Osteoblast (primary cell): ENCODE measurements at regions not wholly inside any gene's neighbourhood (a gene's known extent, or its start where the extent isn't known, plus 50 kb on each side); places are given as distances from the start of the nearest gene placed in this dataset.

Experiments used
- DNase-seq: peaks from one replicate; pipeline ENCODE4 v3.0.0; 2011; ENCODE audit warnings: low spot score, mixed read lengths; ENCODE audit not compliant: insufficient read length; ENCODE audit errors: missing footprints
- H2AFZ ChIP-seq: 2 replicates; pipeline ENCODE4 v1.6.0; 2011; ENCODE audit warnings: mild to moderate bottlenecking, low read length
- H3K27ac ChIP-seq: 2 replicates; pipeline ENCODE4 v1.5.1; 2011; ENCODE audit warnings: mild to moderate bottlenecking, low read depth, low read length, moderate library complexity
- H3K27me3 ChIP-seq: 2 replicates; pipeline ENCODE4 v1.6.0; 2012; ENCODE audit warnings: mild to moderate bottlenecking, control low read depth, inconsistent platforms, low read length, moderate library complexity; ENCODE audit not compliant: insufficient read depth
- H3K36me3 ChIP-seq: 2 replicates; pipeline ENCODE4 v1.5.1; 2011; ENCODE audit warnings: mild to moderate bottlenecking, low read length, control low read depth, moderate library complexity; ENCODE audit not compliant: insufficient read depth
- H3K4me1 ChIP-seq: 2 replicates; pipeline ENCODE4 v1.5.1; 2011; ENCODE audit warnings: mild to moderate bottlenecking, low read length, control low read depth, moderate library complexity; ENCODE audit not compliant: insufficient read depth
- H3K4me2 ChIP-seq: 2 replicates; pipeline ENCODE4 v1.6.0; 2011; ENCODE audit warnings: mild to moderate bottlenecking, low read length; ENCODE audit not compliant: insufficient read depth
- H3K4me3 ChIP-seq: fragments of 200-600 bp; sonication (generic); 3 replicates; pipeline ENCODE4 v1.5.1; 2012; ENCODE audit warnings: mild to moderate bottlenecking, low read length, inconsistent platforms; ENCODE audit not compliant: insufficient read depth
- H3K79me2 ChIP-seq: 2 replicates; pipeline ENCODE4 v1.6.0; 2012; ENCODE audit warnings: mild to moderate bottlenecking, low read length, control low read depth, inconsistent platforms; ENCODE audit not compliant: insufficient read depth
- H3K9me3 ChIP-seq: 2 replicates; pipeline ENCODE4 v1.5.1; 2011; ENCODE audit warnings: low read depth, low read length, control low read depth
- H4K20me1 ChIP-seq: 2 replicates; pipeline ENCODE4 v1.6.0; 2012; ENCODE audit warnings: mild to moderate bottlenecking, low read length, control low read depth; ENCODE audit not compliant: insufficient read depth
- TF ChIP-seq, protein P1 (sequence below): IDR thresholded peaks from 2 replicates; pipeline ENCODE4 v1.5.1; 2011; ENCODE audit warnings: mild to moderate bottlenecking, low read depth, low read length, moderate library complexity; ENCODE audit errors: extremely low read depth

DNA sequence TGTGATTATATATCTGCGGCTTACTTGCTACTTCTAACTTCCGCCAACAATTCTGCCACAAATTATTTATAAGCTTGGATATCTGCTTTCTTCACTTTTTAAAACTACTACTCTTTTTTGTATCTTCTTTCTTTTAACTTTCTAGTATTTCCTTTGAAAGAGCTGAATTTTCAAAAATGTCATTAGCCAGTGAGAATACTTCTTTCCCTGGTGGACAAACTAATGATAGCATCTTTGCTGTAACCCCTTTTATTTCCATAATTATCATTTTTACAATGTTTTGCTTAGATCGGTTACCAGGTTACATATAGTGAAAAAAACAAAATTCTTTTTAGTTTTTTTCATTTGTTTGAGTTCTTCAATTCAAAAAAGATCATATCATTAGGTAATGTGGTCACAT lies 355.9 kb upstream of the ADGRL4 start:
- no peaks in the 10 kb centered on the region for H4K20me1 ChIP-seq
- no peaks in the 10 kb centered on the region for H3K36me3 ChIP-seq
- no peak overlapping the region for H3K4me2 ChIP-seq
- H3K27ac ChIP-seq = no peak overlapping the region
- H3K4me3 ChIP-seq = no peak overlapping the region
- H2AFZ ChIP-seq = no peak overlapping the region
- TF ChIP-seq, protein P1, sequence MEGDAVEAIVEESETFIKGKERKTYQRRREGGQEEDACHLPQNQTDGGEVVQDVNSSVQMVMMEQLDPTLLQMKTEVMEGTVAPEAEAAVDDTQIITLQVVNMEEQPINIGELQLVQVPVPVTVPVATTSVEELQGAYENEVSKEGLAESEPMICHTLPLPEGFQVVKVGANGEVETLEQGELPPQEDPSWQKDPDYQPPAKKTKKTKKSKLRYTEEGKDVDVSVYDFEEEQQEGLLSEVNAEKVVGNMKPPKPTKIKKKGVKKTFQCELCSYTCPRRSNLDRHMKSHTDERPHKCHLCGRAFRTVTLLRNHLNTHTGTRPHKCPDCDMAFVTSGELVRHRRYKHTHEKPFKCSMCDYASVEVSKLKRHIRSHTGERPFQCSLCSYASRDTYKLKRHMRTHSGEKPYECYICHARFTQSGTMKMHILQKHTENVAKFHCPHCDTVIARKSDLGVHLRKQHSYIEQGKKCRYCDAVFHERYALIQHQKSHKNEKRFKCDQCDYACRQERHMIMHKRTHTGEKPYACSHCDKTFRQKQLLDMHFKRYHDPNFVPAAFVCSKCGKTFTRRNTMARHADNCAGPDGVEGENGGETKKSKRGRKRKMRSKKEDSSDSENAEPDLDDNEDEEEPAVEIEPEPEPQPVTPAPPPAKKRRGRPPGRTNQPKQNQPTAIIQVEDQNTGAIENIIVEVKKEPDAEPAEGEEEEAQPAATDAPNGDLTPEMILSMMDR = peak; percentile 15
- H3K4me1 ChIP-seq = no peaks in the 10 kb centered on the region
- H3K9me3 ChIP-seq = no peaks in the 10 kb centered on the region
- no peak for DNase-seq
- H3K79me2 ChIP-seq = no peaks in the 10 kb centered on the region
- no peaks in the 10 kb centered on the region for H3K27me3 ChIP-seq

DNA sequence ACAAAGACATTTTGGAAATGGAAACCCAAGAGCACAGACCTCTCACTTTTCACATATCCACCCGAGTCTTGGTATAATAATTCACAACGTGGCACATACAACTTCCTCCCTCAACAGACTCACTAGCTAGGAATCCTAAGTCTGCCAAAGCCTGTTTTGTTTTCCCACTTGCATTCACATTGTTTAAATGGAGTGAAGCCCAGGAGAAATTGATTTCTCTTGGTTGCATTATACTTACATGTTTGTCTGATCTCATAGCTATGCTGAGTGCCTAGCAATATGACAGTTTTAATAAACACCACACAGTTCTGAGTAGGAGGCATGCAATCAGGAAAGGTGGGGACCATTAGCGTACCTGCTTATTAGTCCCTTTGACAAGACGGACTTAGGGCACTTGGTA lies 348.6 kb upstream of the ADGRL4 start:
- Histone ChIP-seq H4K20me1 (no peaks in the 10 kb centered on the region), H3K79me2 (no peaks in the 10 kb centered on the region), H2AFZ (peak overlapping the region; percentile 87), H3K9me3 (no peaks in the 10 kb centered on the region), H3K27ac (peak overlapping the region; percentile 43), H3K36me3 (no peaks in the 10 kb centered on the region), H3K4me1 (peaks cover 8% of the 10 kb centered on the region), H3K4me2 (peak overlapping the region; percentile 21), H3K27me3 (no peaks in the 10 kb centered on the region), H3K4me3 (no peak overlapping the region)
- TF ChIP-seq, protein P1 = no peak
- DNase-seq = peak; percentile 69

DNA sequence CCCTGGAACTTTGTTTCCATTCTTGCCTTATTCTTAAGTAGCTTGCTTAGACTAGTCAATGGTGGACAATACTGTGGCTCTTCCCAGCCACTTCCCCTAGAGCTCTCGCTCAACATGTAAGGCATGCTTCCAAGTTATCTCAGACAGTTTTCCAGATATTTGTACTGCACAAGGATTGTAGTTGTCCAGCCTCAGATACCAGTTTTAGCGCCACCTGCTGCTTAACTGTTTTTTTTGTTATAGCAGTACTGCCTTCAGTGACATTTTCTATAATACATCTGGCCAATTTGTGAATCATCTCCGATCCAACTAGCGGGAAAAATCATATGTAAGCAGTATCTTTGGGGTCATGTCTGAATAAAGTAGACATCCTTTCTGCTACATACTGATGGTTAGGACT lies 346.7 kb upstream of the ADGRL4 start:
- TF ChIP-seq, protein P1 = peak; percentile 71

DNA sequence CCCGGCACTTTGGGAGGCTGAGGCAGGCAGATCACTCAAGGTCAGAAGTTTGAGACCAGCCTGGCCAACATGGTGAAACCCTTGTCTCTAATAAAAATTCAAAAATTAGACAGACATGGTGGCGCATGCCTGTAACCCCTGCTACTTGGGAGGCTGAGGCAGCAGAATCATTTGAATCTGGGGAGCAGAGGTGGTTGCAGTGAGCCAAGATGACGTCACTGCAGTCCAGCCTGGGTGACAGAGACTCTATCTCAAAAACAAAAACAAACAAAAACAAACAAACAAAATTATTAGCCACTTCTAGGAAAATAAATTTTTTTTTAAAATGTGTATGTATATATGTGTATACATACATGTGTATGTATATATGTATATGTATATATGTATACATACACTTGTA lies 320.3 kb upstream of the ADGRL4 start:
- TF ChIP-seq, protein P1 = no peak
- no peaks in the 10 kb centered on the region for H4K20me1 ChIP-seq
- H3K9me3 ChIP-seq = no peaks in the 10 kb centered on the region
- H3K36me3 ChIP-seq = no peaks in the 10 kb centered on the region
- H3K4me2 ChIP-seq = no peak overlapping the region
- no peak overlapping the region for H2AFZ ChIP-seq
- H3K27ac ChIP-seq = no peak overlapping the region
- H3K79me2 ChIP-seq = no peaks in the 10 kb centered on the region
- no peak overlapping the region for H3K4me3 ChIP-seq
- H3K4me1 ChIP-seq = peaks cover 3% of the 10 kb centered on the region
- DNase-seq = no peak
- no peaks in the 10 kb centered on the region for H3K27me3 ChIP-seq

More for the DNA sequence above, 346.7 kb upstream of the ADGRL4 start:
- Histone ChIP-seq H2AFZ (peak overlapping the region; percentile 53), H3K27me3 (no peaks in the 10 kb centered on the region), H3K4me1 (peaks cover 8% of the 10 kb centered on the region), H3K9me3 (no peaks in the 10 kb centered on the region), H3K36me3 (no peaks in the 10 kb centered on the region), H3K4me3 (no peak overlapping the region), H3K27ac (no peak overlapping the region), H3K4me2 (peak overlapping the region; percentile 32), H4K20me1 (no peaks in the 10 kb centered on the region), H3K79me2 (no peaks in the 10 kb centered on the region)
- no peak for DNase-seq
